ENCODE measurements at regions not wholly inside any gene's neighbourhood (a gene's known extent, or its start where the extent isn't known, plus 50 kb on each side); places are given as distances from the start of the nearest gene placed in this dataset.
"Not testable (repeated sequence)": the region's sequence is repeated elsewhere in the genome, so short reads cannot be mapped to it uniquely, and the experiment has no call there.

DNA sequence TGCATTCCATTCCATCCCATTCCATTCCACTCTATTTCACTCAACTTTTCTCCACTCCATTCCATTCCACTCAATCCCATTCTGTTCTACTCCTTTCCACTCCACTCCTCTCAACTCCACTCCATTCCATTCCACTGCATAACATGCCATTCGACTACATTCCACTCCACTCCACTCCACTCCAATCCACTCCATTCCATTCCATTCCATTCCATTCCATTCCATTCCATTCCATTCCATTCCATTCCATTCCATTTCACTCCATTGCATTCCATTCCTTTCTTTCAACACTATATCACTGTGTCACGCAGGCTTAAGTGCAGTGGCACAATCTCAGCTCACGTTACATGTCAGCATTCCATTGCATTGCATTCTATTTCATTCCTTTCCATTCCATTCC lies 1430.4 kb downstream of the TSPY10 start:
- not testable (repeated sequence) for DNase-seq

DNA sequence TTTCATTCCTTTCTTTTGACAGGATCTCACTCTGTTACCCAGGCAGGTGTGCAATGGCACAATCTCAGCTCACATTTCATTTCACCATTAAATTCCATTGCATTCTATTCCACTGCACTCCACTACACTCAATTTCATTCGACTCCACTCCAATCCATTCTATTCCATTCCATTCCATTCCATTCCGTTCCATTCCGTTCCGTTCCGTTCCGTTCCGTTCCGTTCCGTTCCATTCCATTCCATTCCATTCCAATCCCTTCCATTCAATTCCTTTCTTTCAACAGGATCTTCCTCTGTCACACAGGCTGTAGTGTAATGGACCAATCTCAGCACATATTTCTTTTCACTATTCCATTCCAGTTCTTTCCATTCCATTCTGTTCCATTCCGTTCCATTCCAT lies 1445.7 kb downstream of the TSPY10 start:
- no peak for DNase-seq

DNA sequence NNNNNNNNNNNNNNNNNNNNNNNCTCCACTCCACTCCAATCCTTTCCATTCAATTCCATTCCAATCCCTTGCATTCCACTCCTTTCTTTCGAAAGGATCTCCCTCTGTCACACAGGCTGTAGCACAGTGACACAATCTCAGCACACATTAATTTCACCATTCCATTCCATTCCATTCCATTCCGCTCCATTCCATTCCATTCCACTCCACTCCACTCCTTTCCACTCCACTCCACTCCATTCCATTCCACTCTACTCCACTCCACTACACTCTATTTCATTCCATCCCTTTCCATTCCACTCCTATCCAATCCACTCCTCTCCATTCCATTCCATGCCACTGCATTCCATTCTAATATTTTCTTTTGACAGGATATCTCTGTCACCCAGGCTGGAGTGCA lies 1459.0 kb downstream of the TSPY10 start:
- DNase-seq: no peak

DNA sequence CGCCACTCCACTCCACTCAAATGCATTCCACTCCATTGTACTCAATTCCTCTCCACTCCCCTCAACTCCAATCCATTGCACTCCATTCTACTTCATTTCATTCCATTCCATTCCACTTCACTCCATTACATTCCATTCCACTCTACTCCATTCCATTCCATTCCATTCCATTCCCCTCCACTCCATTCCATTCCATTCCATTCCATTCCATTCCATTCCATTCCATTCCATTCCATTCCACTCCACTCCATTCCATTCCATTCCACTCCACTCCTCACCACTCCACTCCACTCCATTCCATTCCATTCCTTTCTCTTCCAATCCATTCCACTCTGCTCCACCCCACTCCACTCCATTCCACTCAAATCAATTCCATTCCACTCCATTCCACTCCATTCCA lies 1459.9 kb downstream of the TSPY10 start:
- DNase-seq: no peak

DNA sequence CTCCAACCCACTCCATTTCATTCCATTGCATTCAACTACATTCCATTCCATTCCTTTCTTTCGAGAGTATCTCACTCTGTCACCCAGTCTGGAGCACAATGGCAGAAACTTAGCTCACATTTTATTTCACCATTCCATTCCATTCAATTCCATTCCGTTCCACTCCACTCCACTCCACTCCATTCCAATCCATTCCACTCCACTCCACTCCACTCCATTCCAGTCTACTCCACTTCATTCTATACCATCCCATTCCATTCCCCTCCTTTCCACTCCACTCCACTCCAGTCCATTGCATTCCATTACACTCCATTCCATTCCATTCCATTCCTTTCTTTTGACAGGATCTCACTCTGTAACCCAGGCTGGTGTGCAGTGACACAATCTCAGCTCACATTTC lies 1466.3 kb downstream of the TSPY10 start:
- no peak for DNase-seq

DNA sequence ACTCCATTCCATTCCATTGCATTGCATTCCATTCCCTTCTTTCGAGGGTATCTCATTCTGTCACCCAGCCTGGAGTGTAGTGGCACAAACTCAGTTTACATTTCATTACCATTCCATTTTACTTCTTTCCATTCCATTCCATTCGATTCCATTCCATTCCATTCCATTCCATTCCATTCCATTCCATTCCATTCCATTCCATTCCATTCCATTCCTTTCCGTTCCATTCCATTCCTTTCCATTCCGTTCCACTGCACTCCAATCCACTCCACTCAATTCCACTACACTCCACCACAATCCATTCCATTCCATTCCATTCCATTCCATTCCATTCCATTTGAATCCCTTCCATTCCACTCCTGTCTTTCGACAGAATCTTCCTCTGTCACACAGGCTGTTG lies 1472.0 kb downstream of the TSPY10 start:
- not testable (repeated sequence) for DNase-seq

DNA sequence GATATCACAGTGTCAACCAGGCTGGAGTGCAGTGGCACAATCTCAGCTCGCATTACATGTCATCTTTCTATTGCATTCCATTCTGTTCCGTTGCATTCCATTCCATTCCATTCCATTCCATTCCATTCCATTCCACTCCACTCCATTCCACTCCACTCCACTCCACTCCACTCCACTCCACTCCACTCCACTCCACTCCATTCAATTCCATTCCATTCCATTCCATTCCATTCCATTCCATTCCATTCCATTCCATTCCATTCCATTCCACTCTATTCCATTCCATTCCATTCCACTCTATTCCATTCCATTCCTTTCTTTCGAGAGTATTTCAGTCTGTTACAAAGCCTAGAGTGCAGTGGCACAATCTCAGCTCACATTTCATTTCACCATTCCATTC lies 1486.5 kb downstream of the TSPY10 start:
- not testable (repeated sequence) for DNase-seq

DNA sequence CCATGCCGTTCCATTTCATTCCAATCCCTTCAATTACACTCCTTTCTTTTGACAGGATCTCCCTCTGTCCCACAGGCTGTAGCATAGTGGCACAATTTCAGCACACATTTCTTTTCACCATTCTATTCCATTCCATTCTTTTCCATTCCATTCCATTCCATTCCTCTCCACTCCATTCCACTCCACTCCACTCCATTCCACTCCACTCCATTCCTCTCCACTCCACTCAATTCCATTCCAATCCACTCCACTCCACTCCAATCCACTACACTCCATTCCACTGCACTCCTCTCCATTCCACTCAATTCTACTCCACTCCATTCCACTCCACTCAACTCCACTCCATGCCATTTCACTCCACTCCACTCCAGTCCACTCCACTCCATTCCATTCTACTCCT lies 1495.1 kb downstream of the TSPY10 start:
- no peak for DNase-seq

DNA sequence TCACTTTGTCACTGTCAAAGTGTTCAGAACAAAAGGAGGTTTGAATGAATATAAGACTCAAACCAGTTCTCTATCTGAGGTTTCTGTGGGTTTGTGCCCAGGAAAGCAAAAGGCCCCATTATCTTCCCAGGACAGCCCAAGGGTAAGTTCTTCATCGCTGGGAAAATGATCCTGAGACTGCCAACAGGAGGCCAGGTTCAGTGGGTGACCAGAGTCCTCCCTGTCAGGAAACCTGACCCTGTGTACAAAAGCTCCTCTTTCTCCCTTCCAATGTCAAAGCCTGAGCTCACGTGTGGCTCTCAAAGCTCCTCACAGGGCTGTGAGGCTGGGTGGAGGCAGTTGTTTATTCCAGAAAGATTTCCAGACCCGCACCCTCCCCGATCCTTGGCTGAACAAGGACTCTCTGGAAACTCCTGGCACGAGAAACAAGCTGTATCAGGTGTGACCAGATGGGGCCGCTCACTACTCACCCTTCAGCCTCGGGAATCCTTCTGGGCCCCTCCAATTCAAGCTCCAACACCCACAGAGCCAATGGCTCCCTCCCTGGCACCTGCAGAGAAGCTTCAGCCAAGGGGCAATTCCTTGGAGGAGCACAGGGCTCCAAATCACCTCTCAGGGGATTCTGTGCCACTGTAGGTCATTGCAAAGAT lies 1516.7 kb downstream of the TSPY10 start:
- no peak for DNase-seq

DNA sequence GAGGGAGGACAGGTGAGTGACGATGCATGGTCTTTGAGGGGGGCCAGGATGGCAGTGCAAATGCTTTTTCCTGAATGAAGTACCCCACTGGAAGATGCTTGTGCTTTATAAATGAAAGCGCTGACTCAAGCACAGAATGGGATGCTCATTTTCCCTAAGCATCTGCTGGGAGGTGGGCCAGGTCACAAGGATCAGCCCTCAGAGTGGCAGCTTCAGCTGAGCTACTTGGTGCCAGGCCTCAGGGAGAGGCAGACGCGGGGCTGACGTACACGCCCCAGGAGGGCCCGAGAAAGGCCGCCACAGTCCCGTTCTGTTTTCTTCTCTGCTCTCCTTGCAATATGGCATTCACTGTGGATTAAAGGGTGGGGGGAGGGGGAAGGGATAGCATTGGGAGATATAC lies 1535.8 kb downstream of the TSPY10 start:
- DNase-seq: no peak

DNA sequence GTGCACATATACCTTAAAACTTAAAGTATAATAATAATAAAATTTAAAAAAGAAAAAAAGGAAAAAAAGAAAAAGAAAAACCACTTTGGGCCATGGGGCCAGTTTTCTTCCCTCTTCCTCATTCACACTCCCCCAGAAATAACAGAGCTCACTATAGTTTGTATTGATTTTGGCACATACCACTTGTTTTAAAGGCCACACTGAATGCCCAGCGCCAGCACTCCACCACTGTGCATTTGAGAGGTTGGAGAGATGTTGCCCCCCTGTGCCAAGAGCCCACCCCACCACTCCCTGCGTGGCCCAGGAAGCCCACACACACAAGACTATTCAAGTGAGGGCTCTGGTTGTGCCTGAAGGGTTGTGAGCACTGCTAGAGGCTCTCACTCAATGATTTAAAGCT lies 1536.3 kb downstream of the TSPY10 start:
- DNase-seq: no peak

DNA sequence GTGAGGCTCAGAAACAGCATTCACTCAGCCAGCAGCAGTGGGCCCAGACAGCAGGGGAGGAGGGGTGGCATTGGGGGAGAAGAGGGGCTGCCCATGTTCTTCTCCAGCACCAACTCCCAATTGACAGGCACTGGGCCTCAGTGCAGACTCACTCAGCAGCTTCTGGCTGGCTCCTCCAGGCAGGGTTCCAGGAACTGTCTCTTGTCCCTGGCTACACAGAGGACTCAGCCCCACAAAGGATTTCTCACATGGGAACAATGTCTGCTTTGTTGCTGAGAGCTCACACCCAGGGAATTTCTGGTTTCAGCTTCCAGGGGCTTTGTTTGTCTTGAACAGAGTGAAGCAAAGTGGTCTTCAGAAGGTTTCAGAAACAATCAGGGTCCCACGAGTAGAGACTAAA lies 1536.7 kb downstream of the TSPY10 start:
- no peak for DNase-seq

DNA sequence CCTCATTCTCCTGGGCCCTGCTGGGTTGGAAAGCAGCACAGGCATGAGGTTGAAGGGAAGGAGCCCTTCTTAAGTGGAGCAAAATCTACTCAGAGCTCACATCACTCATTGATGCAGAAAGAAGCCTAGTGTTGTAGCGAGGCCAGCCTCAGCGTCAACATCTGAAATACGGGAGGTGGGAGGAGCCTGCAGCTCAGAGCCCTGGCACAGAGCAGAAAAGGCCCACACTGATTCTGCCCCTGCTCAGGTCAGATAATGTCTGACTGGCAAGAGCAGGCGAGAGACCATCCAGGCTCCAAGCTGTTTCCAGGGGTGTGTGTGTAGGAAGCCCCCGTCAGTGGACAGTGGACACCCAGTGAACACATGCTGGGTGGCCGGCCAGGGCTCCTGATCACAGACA lies 1541.6 kb downstream of the TSPY10 start:
- no peak for DNase-seq

DNA sequence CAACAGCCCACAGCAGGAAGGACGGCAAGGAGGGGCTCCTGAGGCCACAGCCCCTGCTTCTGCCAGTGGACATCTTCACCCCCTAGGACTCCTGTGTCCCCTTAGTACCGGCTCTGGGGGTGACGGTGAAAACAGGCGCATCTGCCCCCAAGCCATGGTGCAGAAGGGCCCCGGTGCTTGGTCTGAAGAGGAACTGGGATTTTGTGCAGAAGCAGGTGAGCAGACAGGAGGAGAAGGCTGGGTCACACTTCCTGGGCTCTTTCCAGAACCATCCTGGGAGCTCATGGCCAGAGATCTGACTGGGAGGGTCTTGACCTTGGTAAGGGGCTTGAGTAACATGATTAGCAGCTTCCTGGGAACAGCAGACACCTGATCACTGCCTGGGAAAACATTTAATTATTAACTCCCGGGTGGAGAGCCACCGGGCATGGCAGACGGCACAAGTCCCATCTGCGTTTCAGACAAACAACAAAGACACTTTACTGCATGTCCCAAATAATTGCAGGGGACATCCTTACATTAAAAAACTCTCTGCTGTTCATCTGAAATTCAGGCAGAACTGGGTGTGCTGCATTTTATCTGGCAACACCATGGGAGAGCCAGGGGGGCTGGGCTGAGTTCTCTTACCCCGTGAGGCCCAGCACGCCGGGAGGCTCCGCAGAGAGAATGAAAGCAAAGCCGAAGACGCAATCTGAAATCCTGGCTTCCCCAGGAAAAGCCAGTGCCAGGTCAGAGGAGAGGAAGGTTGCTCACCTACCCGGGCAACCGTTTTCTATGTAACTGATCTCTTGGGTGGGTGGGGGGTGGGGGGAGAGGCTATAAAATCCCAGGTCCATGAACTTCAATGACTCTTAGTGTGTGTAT lies 1542.8 kb downstream of the TSPY10 start:
- DNase-seq: no peak

DNA sequence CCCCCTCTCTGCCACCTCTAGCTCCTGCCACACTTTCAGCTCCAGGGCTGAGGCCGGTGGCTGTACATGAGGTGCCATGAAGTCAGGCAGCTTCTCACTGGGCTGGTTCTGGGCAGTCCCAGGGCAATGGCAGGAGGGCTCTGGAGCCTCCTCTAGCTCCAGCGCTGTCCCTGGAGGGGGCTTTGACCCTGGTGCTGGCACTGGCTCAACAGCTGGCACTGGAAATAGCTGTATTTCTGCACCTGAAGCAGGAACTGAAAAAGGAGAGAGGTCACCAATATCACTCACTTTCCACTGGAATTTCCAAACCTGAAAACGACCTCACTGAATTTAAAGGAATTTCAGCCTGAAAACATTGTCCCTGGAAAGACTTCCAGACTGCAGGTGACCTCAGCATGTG lies 1558.1 kb downstream of the TSPY10 start:
- DNase-seq: not testable (repeated sequence)

DNA sequence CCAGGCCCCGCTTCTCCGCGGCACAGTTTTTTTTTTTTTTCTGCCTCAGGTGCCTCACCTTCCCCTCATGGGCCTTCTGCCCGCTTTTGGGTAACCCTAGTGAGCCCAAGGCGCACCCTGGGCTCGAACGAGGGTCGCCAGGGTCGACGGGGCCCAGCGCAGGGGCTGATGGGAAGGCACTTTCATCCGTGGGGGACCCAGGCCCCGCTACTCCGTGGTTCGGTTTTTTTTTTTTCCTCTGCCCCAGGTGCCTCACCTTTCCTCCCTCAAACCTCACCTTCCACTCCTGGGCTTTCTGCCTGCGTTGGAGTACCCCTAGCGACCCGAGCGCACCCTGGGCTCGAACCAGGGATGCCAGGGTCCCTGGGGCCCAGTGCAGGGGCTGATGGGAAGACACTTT lies 1569.8 kb downstream of the TSPY10 start:
- DNase-seq: not testable (repeated sequence)

DNA sequence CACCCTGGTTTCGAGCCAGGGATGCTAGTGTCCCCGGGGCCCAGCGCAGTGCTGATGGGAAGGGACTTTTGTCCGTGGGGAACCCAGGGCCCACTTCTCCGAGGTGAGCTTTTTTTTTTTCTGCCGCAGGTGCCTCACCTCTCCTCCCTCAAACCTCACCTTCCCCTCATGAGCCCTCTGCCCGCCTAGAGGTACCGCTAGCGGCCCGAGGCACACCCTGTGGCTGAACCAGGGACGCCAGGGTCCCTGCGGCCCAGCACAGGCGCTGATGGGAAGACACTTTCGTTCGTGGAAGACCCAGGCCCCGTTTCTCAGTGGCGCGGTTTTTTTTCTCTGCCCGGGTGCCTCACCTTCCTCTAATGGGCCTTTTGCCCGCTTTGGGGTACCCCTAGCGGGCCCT lies 1570.7 kb downstream of the TSPY10 start:
- not testable (repeated sequence) for DNase-seq

DNA sequence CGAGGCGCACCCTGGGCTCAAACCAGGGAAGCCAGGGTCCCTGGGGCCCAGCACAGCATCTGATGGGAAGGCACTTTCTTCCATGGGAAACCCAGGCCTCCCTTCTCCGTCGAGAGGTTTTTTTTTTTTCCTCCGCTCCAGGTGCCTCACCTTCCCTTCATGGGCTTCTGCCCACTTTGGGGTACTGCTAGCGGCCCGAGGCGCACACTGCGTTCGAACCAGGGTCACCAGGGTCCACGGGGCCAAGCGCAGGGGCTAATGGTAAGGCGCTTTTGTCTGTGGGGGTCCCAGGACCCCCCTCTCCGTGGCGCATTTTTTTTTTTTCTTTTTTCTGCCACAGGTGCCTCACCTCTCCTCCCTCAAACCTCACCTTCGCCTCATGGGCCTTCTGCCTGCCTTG lies 1571.3 kb downstream of the TSPY10 start:
- DNase-seq: no peak

DNA sequence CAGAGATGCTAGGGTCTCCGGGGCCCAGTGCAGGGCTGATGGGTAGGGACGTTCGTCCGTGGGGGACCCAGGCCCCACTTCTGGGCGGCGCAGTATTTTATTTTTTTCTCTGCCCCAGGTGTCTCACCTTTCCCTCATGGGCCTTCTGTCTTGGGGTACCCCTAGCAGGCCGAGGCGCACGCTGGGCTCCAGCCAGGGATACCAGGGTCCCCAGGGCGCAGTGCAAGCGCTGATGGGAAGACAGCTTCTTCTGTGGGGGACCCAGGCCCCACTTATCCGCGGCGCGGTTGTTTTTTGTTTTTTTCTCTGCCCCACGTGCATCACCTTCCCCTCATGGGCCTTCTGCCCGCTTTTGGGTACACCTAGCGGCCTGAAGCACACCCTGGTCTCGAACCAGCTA lies 1572.8 kb downstream of the TSPY10 start:
- not testable (repeated sequence) for DNase-seq

DNA sequence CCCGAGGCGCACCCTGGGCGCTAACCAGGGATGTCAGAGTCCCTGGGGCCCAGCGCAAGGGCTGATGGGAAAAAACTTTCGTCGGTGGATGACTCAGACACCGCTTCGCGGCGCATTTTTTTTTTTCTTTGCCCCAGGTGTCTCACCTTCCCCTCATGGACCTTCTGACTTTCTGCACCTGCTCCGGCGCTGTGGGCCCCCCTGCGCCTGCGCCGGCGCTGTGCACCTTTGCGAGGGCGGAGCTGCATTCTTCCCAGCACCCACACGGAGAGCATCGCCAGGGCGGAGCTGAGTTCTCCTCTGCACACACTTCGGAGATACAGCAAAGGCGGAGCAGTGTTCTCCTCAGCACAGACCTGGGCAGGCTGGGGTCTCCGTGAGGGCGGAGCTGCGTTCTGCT lies 1575.3 kb downstream of the TSPY10 start:
- DNase-seq: peak; percentile 78

DNA sequence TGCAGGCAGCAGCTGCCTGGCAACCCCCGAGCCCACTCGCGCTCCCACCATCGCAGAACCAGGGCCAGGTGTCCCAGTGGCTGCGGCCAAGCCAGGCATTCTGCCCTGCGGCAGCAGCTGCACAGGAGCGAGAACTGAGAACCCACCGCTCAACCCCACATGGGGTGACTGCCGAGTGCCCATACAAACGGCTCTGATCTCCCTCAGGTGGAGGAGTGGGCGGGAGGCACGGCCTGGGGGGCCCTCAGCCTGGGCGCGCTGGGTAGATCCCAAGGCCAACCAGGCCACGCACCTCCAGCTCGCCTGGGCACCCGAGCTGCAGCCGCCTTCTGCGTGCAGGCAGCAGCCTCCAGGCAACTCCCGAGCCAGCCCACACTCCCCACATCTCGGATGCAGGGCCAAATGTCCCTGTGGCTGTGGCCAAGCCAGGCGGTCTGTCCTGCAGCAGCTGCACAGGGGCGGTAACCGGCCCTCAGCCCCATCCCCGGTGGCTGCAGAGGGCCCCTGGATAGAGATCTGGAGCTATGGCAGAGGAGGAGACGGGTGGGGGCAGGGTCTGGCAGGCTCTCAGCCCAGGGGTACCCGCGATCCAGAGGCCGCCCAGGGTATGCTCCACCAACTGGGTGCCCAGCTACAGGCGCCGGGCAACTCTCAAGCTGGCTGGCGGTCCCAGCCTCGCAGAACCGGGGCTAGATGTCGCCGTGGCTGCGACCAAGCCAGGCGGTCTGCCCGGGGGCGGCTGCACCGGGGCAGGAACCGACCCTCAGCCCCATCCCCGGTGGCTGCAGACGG lies 1579.6 kb downstream of the TSPY10 start:
- not testable (repeated sequence) for DNase-seq

DNA sequence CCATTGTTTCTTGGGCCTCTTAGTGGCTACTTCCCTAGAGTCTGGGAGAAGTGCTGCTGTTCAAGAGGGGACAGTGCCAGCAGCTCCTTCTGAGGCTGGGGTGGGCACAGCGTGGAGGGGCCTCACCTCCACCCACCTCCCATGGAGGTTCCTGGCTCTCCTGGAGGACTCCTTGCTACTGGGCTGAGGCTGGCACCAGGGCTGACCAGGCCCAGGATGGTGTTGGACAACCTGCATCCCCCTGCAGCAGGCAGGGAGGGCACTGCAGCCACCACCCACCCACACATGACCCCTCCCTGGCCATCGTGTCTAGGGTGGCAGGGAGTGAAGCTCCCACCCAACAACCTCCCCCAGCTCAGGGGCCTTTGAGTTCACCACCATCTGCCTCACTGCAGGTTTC lies 1549.3 kb upstream of the USP9Y start:
- DNase-seq: not testable (repeated sequence)

DNA sequence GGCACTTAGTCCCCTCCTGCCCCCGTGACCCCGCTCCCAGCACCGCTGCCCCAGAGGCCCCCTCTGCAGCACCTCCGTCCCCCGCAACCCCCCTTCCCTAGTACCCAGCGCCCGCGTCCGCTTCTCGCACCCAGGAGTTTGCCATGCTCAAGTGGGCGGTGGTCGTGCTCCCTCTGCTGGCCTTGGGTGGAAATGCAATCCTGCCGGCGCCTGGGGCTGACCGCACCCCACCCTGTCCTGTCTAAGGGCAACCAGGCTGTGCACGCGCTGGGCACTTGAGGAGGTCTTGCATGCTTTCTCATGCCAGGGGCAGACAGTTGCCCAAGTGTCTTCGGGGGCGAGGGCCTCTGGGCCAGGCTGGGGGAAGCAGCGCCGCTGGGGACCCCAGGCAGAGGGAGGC lies 1544.9 kb upstream of the USP9Y start:
- not testable (repeated sequence) for DNase-seq

DNA sequence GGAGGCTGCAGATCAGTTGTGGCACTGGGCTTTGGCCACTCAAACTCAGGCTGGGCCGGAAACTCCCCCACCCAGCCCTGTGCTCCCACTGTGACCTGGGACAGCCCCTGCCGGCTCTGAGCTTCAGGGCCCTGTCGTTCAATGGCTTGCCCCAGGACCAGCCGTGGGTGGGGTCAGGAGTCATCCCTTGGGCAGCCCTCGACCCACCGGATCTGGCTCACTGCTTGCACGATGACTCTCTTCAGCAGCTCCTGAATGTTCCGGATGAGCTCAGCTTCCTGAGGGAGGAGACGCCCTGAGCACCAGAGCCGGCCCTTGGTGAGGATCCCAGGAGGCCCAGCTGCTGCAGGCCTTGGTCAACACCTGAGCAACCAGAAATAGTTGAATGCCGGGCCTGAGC lies 1544.2 kb upstream of the USP9Y start:
- not testable (repeated sequence) for DNase-seq

Data from RPMI8226 (cell line).